K562 (cell line): ENCODE measurements at regions not wholly inside any gene's neighbourhood (a gene's known extent, or its start where the extent isn't known, plus 50 kb on each side); places are given as distances from the start of the nearest gene placed in this dataset.

Experiments
- ARNT ChIP-seq, 2 experiments: fragments of 450-650 bp; IDR thresholded peaks; 2 replicates each; pipeline ENCODE4 v1.6.1; 2016; ENCODE audit warnings: mild to moderate bottlenecking in 1 of 2
- BMI1 ChIP-seq: fragments of 150-350 bp; IDR thresholded peaks from 2 replicates; pipeline ENCODE4 v1.6.1; 2014; ENCODE audit warnings: low read length
- BRF2 ChIP-seq: IDR thresholded peaks from 3 replicates; pipeline ENCODE4 v1.6.1; 2011; ENCODE audit warnings: borderline replicate concordance, mild to moderate bottlenecking; ENCODE audit not compliant: insufficient read length, insufficient read depth
- CBFA2T2 ChIP-seq: fragments of 450-650 bp; conservative IDR thresholded peaks from 2 replicates; pipeline ENCODE4 v1.6.1; 2017; ENCODE audit warnings: mild to moderate bottlenecking
- CHD2 ChIP-seq: IDR thresholded peaks from 2 replicates; pipeline ENCODE4 v1.6.1; 2011; ENCODE audit warnings: low read depth, low read length
- MAFK ChIP-seq: IDR thresholded peaks from 2 replicates; pipeline ENCODE4 v1.6.1; 2011; ENCODE audit warnings: low read length, improper control_type of control experiment
- POLR2A ChIP-seq: fragments of 450-650 bp; conservative IDR thresholded peaks from 2 replicates; pipeline ENCODE4 v1.6.1; 2016
- TAF1 ChIP-seq: IDR thresholded peaks from 2 replicates; pipeline ENCODE4 v1.6.1; 2011; ENCODE audit warnings: mild to moderate bottlenecking, low read length, moderate library complexity; ENCODE audit not compliant: insufficient read depth, control insufficient read depth, severe bottlenecking; ENCODE audit errors: extremely low read depth
- ZBTB11 ChIP-seq, 3 experiments: fragments of 200-800 bp in 1 of 3; fragments of 250-450 bp in 1 of 3; fragments of 450-650 bp in 1 of 3; sonication (Bioruptor Pico) in 1 of 3; sonication (Bioruptor generic) in 1 of 3; formaldehyde crosslinking in 1 of 3; IDR thresholded peaks; 2 replicates each; pipeline versions ENCODE4 v1.6.1 to v1.8.0; 2016 to 2022; ENCODE audit warnings: mild to moderate bottlenecking in 2 of 3, missing genetic modification characterization in 2 of 3, missing compliant biosample characterization in 1 of 3, moderate library complexity in 1 of 3
- ZNF24 ChIP-seq: fragments of 450-650 bp; IDR thresholded peaks from 2 replicates; pipeline ENCODE4 v1.6.1; 2016

- TF ChIP-seq ZBTB11 (CRISPR knock-in tag; IDR thresholded peaks at IDR 0.05), result no peak
- TF ChIP-seq POLR2A, result no peak
- TF ChIP-seq MAFK, result no peak
- no peak for TF ChIP-seq ZNF24
- TF ChIP-seq CBFA2T2, result no peak
- no peak for TF ChIP-seq BRF2
- no peak for TF ChIP-seq TAF1
- no peak for TF ChIP-seq BMI1
- no peak for TF ChIP-seq CHD2
- TF ChIP-seq ARNT (IDR thresholded peaks at IDR 0.05), result no peak
These were observed 619.1 kb downstream of the NYAP2 start for GRCh38 chr2:226018641-226019040.
